CD14-positive monocyte (primary cell): ENCODE measurements at regions not wholly inside any gene's neighbourhood (a gene's known extent, or its start where the extent isn't known, plus 50 kb on each side); places are given as distances from the start of the nearest gene placed in this dataset.

Experiments
- DNase-seq, 3 donors: peaks; one replicate each; pipeline ENCODE4 v3.0.0-alpha.2; 2011 to 2022
- H2AFZ ChIP-seq: 2 replicates; pipeline ENCODE4 v1.6.0; 2012; ENCODE audit warnings: mild to moderate bottlenecking, low read depth, low read length, inconsistent platforms; ENCODE audit not compliant: insufficient read depth, poor library complexity, severe bottlenecking
- H3K27ac ChIP-seq, 2 donors: 1 replicate in 1 of 2; 2 replicates in 1 of 2; pipeline ENCODE4 v1.5.1; 2012 to 2013; ENCODE audit warnings: low read length in 2 of 2, control low read depth in 1 of 2, inconsistent platforms in 1 of 2, low read depth in 1 of 2, mild to moderate bottlenecking in 1 of 2
- H3K27me3 ChIP-seq, 2 donors: one replicate each; pipeline versions ENCODE4 v1.6.0 to v1.6.1; 2011 to 2013; ENCODE audit warnings: low read length in 2 of 2; ENCODE audit not compliant: control insufficient read depth in 2 of 2, insufficient read depth in 2 of 2
- H3K36me3 ChIP-seq, 2 donors: replicated peaks in 1 of 2; 1 replicate in 1 of 2; 2 replicates in 1 of 2; pipeline versions ENCODE4 v1.5.1 to v1.6.1; 2012 to 2013; ENCODE audit warnings: low read length in 2 of 2, control low read depth in 1 of 2, inconsistent platforms in 1 of 2, mild to moderate bottlenecking in 1 of 2; ENCODE audit not compliant: insufficient read depth in 2 of 2, control insufficient read depth in 1 of 2
- H3K4me1 ChIP-seq, 2 donors: 1 replicate in 1 of 2; 2 replicates in 1 of 2; pipeline versions ENCODE4 v1.5.1 to v1.6.1; 2012 to 2013; ENCODE audit warnings: low read length in 2 of 2, control low read depth in 1 of 2, inconsistent platforms in 1 of 2, mild to moderate bottlenecking in 1 of 2, moderate library complexity in 1 of 2; ENCODE audit not compliant: insufficient read depth in 2 of 2, control insufficient read depth in 1 of 2
- H3K4me2 ChIP-seq: replicated peaks from 2 replicates; pipeline ENCODE3; 2012; ENCODE audit warnings: low read length, moderate library complexity, mild to moderate bottlenecking; ENCODE audit not compliant: poor library complexity, severe bottlenecking; ENCODE audit errors: extremely low read depth
- H3K4me3 ChIP-seq, 3 experiments: fragments of 200-600 bp in 1 of 3; sonication (generic) in 1 of 3; replicated peaks in 1 of 3; 1 replicate in 2 of 3; 2 replicates in 1 of 3; pipeline ENCODE4 v1.5.1; 2011 to 2013; ENCODE audit warnings: low read length in 3 of 3, mild to moderate bottlenecking in 3 of 3, control low read depth in 2 of 3, low read depth in 2 of 3, inconsistent platforms in 1 of 3, moderate library complexity in 1 of 3
- H3K79me2 ChIP-seq: 2 replicates; pipeline ENCODE4 v1.6.0; 2012; ENCODE audit warnings: mild to moderate bottlenecking, control low read depth, inconsistent platforms, low read length, moderate library complexity; ENCODE audit not compliant: insufficient read depth
- H3K9ac ChIP-seq: 2 replicates; pipeline ENCODE4 v1.6.0; 2017; ENCODE audit warnings: low read length, mild to moderate bottlenecking; ENCODE audit not compliant: insufficient read depth, poor library complexity, severe bottlenecking
- H3K9me3 ChIP-seq, 2 donors: replicated peaks in 1 of 2; 1 replicate in 1 of 2; 2 replicates in 1 of 2; pipeline versions ENCODE4 v1.5.1 to v1.6.1; 2012 to 2013; ENCODE audit warnings: low read length in 2 of 2, control low read depth in 1 of 2; ENCODE audit not compliant: control insufficient read depth in 1 of 2, insufficient read depth in 1 of 2
- H4K20me1 ChIP-seq: 2 replicates; pipeline ENCODE4 v1.6.0; 2012; ENCODE audit warnings: mild to moderate bottlenecking, low read length, control low read depth, moderate library complexity; ENCODE audit not compliant: insufficient read depth
- H3K27ac Mint-ChIP-seq, 7 donors: one replicate each; pipeline ENCODE4 v1.8.0; 2020; ENCODE audit warnings: mild to moderate bottlenecking in 7 of 7, mixed read lengths in 7 of 7, moderate library complexity in 6 of 7, inconsistent platforms in 2 of 7
- H3K27me3 Mint-ChIP-seq, 3 donors: one replicate each; pipeline ENCODE4 v1.8.0; 2021 to 2022; ENCODE audit warnings: low read depth in 3 of 3, mild to moderate bottlenecking in 3 of 3, mixed read lengths in 3 of 3, moderate library complexity in 3 of 3, inconsistent platforms in 1 of 3
- H3K36me3 Mint-ChIP-seq, 2 donors: one replicate each; pipeline ENCODE4 v1.8.0; 2020; ENCODE audit warnings: mixed read lengths in 2 of 2, inconsistent platforms in 1 of 2, mild to moderate bottlenecking in 1 of 2
- H3K4me1 Mint-ChIP-seq: one replicate; pipeline ENCODE4 v1.8.0; 2020; ENCODE audit warnings: mild to moderate bottlenecking, mixed read lengths
- H3K4me3 Mint-ChIP-seq, 2 donors: one replicate each; pipeline ENCODE4 v1.8.0; 2020; ENCODE audit warnings: mild to moderate bottlenecking in 2 of 2, mixed read lengths in 2 of 2, moderate library complexity in 1 of 2
- H3K9me3 Mint-ChIP-seq, 7 donors: one replicate each; pipeline ENCODE4 v1.8.0; 2020 to 2022; ENCODE audit warnings: mixed read lengths in 7 of 7, mild to moderate bottlenecking in 6 of 7, moderate library complexity in 6 of 7, inconsistent platforms in 2 of 7
- CTCF ChIP-seq: fragments of 200-600 bp; IDR thresholded peaks from one replicate; pipeline ENCODE4 v1.8.0; 2022; ENCODE audit warnings: antibody characterized with exemption, mild to moderate bottlenecking
- WGBS: methylation state at CpG from one replicate; pipeline ENCODE4 v1.1.5; 2013; ENCODE audit warnings: missing lambda C conversion rate; ENCODE audit not compliant: insufficient coverage; 5-methylcytosine and 5-hydroxymethylcytosine counted together
- intact Hi-C, 2 donors: fragments of 100-400 bp; cut with micrococcal nuclease; formaldehyde crosslinking; loops; one replicate each; pipeline versions ENCODE4 v1.15.0 to v1.15.1; 2023

- Mint-ChIP-seq H3K27me3 (peaks cover 1 to 7% (median 6%) of the 10 kb centered on the region in 3 donors), H3K9me3 (peaks cover 0 to 7% (median 2%) of the 10 kb centered on the region in 7 donors), H3K4me1 (no peaks in the 10 kb centered on the region), H3K4me3 (no peak overlapping the region), H3K36me3 (no peaks in the 10 kb centered on the region), H3K27ac (no peak overlapping the region)
- no peaks in the 10 kb centered on the region for H3K36me3 ChIP-seq
- DNase-seq, result no peak
- H3K79me2 ChIP-seq, result no peaks in the 10 kb centered on the region
- H3K4me3 ChIP-seq, result no peak overlapping the region
- no peak overlapping the region for H3K4me2 ChIP-seq
- no peaks in the 10 kb centered on the region for H3K4me1 ChIP-seq
- no peaks in the 10 kb centered on the region for H4K20me1 ChIP-seq
- H2AFZ ChIP-seq, result no peak overlapping the region
- no peak overlapping the region for H3K9ac ChIP-seq
- WGBS, result 88% methylated on average over 2 of the region's 2 CpGs
- no peaks in the 10 kb centered on the region for H3K9me3 ChIP-seq
- no peak overlapping the region for H3K27ac ChIP-seq
- intact Hi-C loops, result no loop called here
- TF ChIP-seq CTCF, result no peak
- no peaks in the 10 kb centered on the region for H3K27me3 ChIP-seq
Observed at GRCh38 chr6:106743612-106744011, 114.2 kb downstream of the QRSL1 start.

DNA sequence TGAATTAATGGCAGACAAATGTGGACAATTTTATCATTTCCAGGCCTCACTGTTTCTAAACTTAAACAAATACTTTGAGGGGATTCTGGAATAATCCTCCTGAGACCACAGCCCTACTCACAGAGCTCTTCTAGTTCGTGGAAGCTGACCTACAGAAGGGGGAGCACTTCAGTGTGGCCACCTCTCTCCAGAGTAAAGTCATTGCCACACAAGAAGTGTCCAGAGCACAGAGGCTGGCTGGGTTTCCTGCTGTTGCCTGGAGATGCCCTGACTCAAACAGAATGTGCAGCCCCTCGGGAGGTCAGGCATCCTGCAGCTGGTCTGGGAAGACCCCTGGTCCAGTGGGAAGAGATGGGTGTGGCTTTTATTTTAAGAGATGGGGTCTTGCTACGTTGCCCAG is 110.9 kb downstream of the QRSL1 start:
- H3K9ac ChIP-seq, result no peak overlapping the region
- intact Hi-C loops, result no loop called here
- H3K27ac ChIP-seq, result no peak overlapping the region
- H3K36me3 Mint-ChIP-seq, result no peaks in the 10 kb centered on the region
- no peak overlapping the region for H3K4me2 ChIP-seq
- no peak for TF ChIP-seq CTCF
- H3K4me1 ChIP-seq, result no peaks in the 10 kb centered on the region
- no peak overlapping the region for H3K4me3 ChIP-seq
- no peaks in the 10 kb centered on the region for H4K20me1 ChIP-seq
- DNase-seq, result no peak
- no peaks in the 10 kb centered on the region for H3K79me2 ChIP-seq
- H3K4me1 Mint-ChIP-seq, result no peaks in the 10 kb centered on the region
- no peaks in the 10 kb centered on the region for H3K9me3 ChIP-seq
- no peak overlapping the region for H3K4me3 Mint-ChIP-seq
- H3K27me3 ChIP-seq, result no peaks in the 10 kb centered on the region
- H3K36me3 ChIP-seq, result no peaks in the 10 kb centered on the region
- peaks cover 0 to 18% (median 8%) of the 10 kb centered on the region in 7 donors for H3K9me3 Mint-ChIP-seq
- H2AFZ ChIP-seq, result no peak overlapping the region
- WGBS, result 76% methylated on average over 3 of the region's 3 CpGs
- no peak overlapping the region for H3K27ac Mint-ChIP-seq
- H3K27me3 Mint-ChIP-seq, result peaks cover 1 to 5% (median 5%) of the 10 kb centered on the region in 3 donors
